ENCODE measurements at regions not wholly inside any gene's neighbourhood (a gene's known extent, or its start where the extent isn't known, plus 50 kb on each side); places are given as distances from the start of the nearest gene placed in this dataset.

- Histone ChIP-seq H3K4me1 (ENCODE audit: insufficient read depth) (no peaks in the 10 kb centered on the region), H3K27ac (no peak overlapping the region), H3K9me3 (no peaks in the 10 kb centered on the region), H3K4me3 (no peak overlapping the region), H3K27me3 (no peaks in the 10 kb centered on the region), H3K36me3 (no peaks in the 10 kb centered on the region)
- DNase-seq = no peak
- no peak for TF ChIP-seq EP300 (IDR thresholded peaks at IDR 0.05)
- TF ChIP-seq, protein P1, sequence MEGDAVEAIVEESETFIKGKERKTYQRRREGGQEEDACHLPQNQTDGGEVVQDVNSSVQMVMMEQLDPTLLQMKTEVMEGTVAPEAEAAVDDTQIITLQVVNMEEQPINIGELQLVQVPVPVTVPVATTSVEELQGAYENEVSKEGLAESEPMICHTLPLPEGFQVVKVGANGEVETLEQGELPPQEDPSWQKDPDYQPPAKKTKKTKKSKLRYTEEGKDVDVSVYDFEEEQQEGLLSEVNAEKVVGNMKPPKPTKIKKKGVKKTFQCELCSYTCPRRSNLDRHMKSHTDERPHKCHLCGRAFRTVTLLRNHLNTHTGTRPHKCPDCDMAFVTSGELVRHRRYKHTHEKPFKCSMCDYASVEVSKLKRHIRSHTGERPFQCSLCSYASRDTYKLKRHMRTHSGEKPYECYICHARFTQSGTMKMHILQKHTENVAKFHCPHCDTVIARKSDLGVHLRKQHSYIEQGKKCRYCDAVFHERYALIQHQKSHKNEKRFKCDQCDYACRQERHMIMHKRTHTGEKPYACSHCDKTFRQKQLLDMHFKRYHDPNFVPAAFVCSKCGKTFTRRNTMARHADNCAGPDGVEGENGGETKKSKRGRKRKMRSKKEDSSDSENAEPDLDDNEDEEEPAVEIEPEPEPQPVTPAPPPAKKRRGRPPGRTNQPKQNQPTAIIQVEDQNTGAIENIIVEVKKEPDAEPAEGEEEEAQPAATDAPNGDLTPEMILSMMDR (IDR thresholded peaks at IDR 0.05) = no peak
- no peak for TF ChIP-seq POLR2A (IDR thresholded peaks at IDR 0.05)
- intact Hi-C loops (cut with DNase I) = no loop called here
- WGBS, 3 donors = 77 to 81% (median 80%) methylated on average over 22 of the region's 22 CpGs
Measured at GRCh38 chr22:48866906-48867681, 960.6 kb downstream of the BRD1 start.

DNA sequence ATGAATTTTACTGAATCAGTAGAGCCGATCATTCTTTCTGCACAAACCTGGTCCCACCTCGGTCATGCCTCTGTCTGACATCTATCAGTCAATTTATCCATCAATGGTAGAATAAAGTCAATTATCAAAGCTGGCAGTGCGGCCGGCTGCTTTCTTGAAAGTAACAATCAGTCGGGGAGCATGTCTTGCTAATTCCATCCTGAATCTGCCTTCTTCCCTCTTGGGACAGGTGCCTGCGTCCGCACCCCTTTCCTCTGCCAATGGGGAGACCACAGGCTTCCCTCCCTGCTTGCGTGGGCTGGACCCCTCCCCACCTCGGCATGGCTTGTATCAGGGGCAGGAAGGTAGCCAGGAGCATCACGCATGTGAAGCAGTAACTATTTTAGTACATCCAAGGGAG, 962.9 kb downstream of the BRD1 start:
- WGBS, 3 donors = 49 to 50% (median 49%) methylated on average over 10 of the region's 10 CpGs
- Histone ChIP-seq H3K4me1 (ENCODE audit: insufficient read depth) (no peaks in the 10 kb centered on the region), H3K36me3 (no peaks in the 10 kb centered on the region), H3K27ac (no peak overlapping the region), H3K9me3 (no peaks in the 10 kb centered on the region), H3K27me3 (no peaks in the 10 kb centered on the region), H3K4me3 (no peak overlapping the region)
- intact Hi-C loops (cut with DNase I) = no loop called here
- no peak for DNase-seq
- TF ChIP-seq POLR2A (IDR thresholded peaks at IDR 0.05) (no peak), EP300 (IDR thresholded peaks at IDR 0.05) (no peak)
- TF ChIP-seq, protein P1 (IDR thresholded peaks at IDR 0.05) = no peak

DNA sequence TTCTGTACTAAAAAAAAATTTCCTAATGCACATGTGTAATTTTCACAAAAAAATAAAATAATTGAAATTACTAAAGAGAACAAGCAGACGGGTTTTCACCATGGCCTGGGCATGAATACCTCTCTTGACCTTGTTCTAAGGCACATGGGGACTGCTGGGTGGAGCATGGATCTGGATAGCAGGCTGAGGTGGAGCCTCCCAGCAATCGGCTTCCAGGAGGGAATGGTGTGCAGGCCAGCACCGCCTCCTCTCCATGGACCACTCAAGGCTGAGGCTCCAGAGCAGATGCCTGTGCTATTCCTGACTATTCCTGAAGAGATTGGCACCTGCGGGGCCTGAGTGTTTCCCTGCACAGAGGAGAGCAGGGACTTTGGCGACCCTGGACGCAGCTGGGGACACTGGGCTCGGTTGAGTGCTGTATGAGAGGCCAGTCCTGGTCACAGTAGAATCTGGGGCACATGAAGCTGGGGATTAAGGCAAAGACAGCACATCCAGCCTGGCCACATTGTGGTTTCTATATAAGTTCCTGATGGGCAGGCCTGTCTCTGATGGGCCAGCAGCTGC, 963.6 kb downstream of the BRD1 start:
- TF ChIP-seq, protein P1 (IDR thresholded peaks at IDR 0.05) = no peak
- TF ChIP-seq EP300 (IDR thresholded peaks at IDR 0.05) (no peak), POLR2A (IDR thresholded peaks at IDR 0.05) (no peak)
- Histone ChIP-seq H3K4me3 (no peak overlapping the region), H3K36me3 (no peaks in the 10 kb centered on the region), H3K9me3 (no peaks in the 10 kb centered on the region), H3K27me3 (no peaks in the 10 kb centered on the region), H3K27ac (no peak overlapping the region), H3K4me1 (ENCODE audit: insufficient read depth) (no peaks in the 10 kb centered on the region)
- intact Hi-C loops (cut with DNase I) = no loop called here
- 63 to 83% (median 78%) methylated on average over 7 of the region's 7 CpGs for WGBS, 3 donors
- no peak for DNase-seq

GRCh38 chr22:48860557-48860956, 967.1 kb downstream of the BRD1 start:
- TF ChIP-seq, protein P1 (IDR thresholded peaks at IDR 0.05) = no peak
- no peak for TF ChIP-seq EP300 (IDR thresholded peaks at IDR 0.05)
- TF ChIP-seq POLR2A (IDR thresholded peaks at IDR 0.05) = no peak
- no peak overlapping the region for H3K4me3 ChIP-seq
- WGBS, 3 donors = 67 to 70% (median 69%) methylated on average over 7 of the region's 7 CpGs
- DNase-seq = no peak
- no peak overlapping the region for H3K27ac ChIP-seq
- no peaks in the 10 kb centered on the region for H3K27me3 ChIP-seq
- intact Hi-C loops (cut with DNase I) = no loop called here
- no peaks in the 10 kb centered on the region for H3K9me3 ChIP-seq
- H3K36me3 ChIP-seq = no peaks in the 10 kb centered on the region
- H3K4me1 ChIP-seq (ENCODE audit: insufficient read depth) = no peaks in the 10 kb centered on the region
